HCT116 (cell line): ENCODE measurements at regions not wholly inside any gene's neighbourhood (a gene's known extent, or its start where the extent isn't known, plus 50 kb on each side); places are given as distances from the start of the nearest gene placed in this dataset.

Experiments
- ATAC-seq: fragments of 200-7000 bp; cut with Tn5 transposase; 2 replicates; pipeline ENCODE4 v1.9.1; 2020; ENCODE audit warnings: mild to moderate bottlenecking, moderate library complexity
- BruUV-seq: library from RNA; stranded (reverse); fragments of 400-500 nt; replicated peaks from 2 replicates; lab custom pipeline; 2021; lab: Mats Ljungman, UMichigan
- CTCF ChIA-PET: fragments of 300-600 bp; sonication (Branson Sonifier 250); formaldehyde crosslinking; loops from one replicate; lab custom pipeline; 2021; ENCODE audit warnings: antibody characterized with exemption; lab: Charles Lee
- POLR2A ChIA-PET: fragments of 300-600, 350-600 bp; sonication (Branson Sonifier 250); formaldehyde crosslinking; loops from one replicate; lab custom pipeline; 2021; ENCODE audit warnings: antibody characterized with exemption; lab: Charles Lee
- RAD21 ChIA-PET, 2 experiments: fragments of 300-600 bp; sonication (Branson Sonifier 250); formaldehyde crosslinking; loops; one replicate each; lab custom pipeline; 2023; ENCODE audit warnings: low total read pairs in 2 of 2; ENCODE audit not compliant: uncharacterized antibody in 2 of 2, unreplicated experiment in 2 of 2, low non-redundant PET in 1 of 2; lab: Charles Lee
- DNase-seq: peaks from one replicate; pipeline ENCODE4 v3.0.0-alpha.2; 2010; ENCODE audit warnings: low read depth, low spot score
- H2AFZ ChIP-seq: fragments of 200-600 bp; shearing (Covaris generic), sonication (generic); 2 replicates; pipeline ENCODE4 v1.6.1; 2017; ENCODE audit warnings: low read depth, mixed run types, mixed read lengths, antibody characterized with exemption, low read length; ENCODE audit not compliant: poor library complexity, severe bottlenecking
- H3K27ac ChIP-seq: 2 replicates; pipeline ENCODE4 v1.5.1; 2012; ENCODE audit warnings: low read depth, low read length
- H3K27me3 ChIP-seq: fragments of 200-600 bp; sonication (generic); 2 replicates; pipeline ENCODE4 v1.6.1; 2016; ENCODE audit warnings: mixed run types, low read length, mixed read lengths; ENCODE audit not compliant: insufficient read depth
- H3K36me3 ChIP-seq, 2 experiments: fragments of 200-500 bp in 1 of 2; fragments of 200-600 bp in 1 of 2; sonication (Bioruptor generic) in 1 of 2; sonication (generic) in 1 of 2; 2 replicates each; pipeline versions ENCODE4 v1.5.1 to v1.6.1; 2014 to 2016; ENCODE audit warnings: low read length in 2 of 2, inconsistent platforms in 1 of 2, mixed read lengths in 1 of 2, mixed run types in 1 of 2; ENCODE audit not compliant: insufficient read depth in 2 of 2, control insufficient read depth in 1 of 2
- H3K4me1 ChIP-seq, 2 experiments: fragments of 200-600 bp in 1 of 2; sonication (generic) in 1 of 2; 2 replicates each; pipeline versions ENCODE4 v1.5.1 to v1.6.1; 2012 to 2017; ENCODE audit warnings: low read length in 2 of 2, inconsistent platforms in 1 of 2, mild to moderate bottlenecking in 1 of 2, mixed read lengths in 1 of 2, mixed run types in 1 of 2, moderate library complexity in 1 of 2; ENCODE audit not compliant: insufficient read depth in 2 of 2, control insufficient read depth in 1 of 2
- H3K4me2 ChIP-seq: fragments of 200-600 bp; sonication (generic); 2 replicates; pipeline ENCODE4 v1.6.1; 2017; ENCODE audit warnings: mixed run types, low read length, mixed read lengths
- H3K4me3 ChIP-seq, 2 experiments: fragments of 200-600 bp in 1 of 2; sonication (generic) in 1 of 2; replicated peaks in 1 of 2; 2 replicates each; pipeline ENCODE4 v1.5.1; 2011 to 2016; ENCODE audit warnings: low read length in 2 of 2, control low read depth in 1 of 2, low read depth in 1 of 2, mild to moderate bottlenecking in 1 of 2, mixed read lengths in 1 of 2, mixed run types in 1 of 2
- H3K79me2 ChIP-seq: fragments of 200-600 bp; sonication (generic); 2 replicates; pipeline ENCODE4 v1.6.1; 2017; ENCODE audit warnings: mild to moderate bottlenecking, mixed run types, low read length, moderate library complexity, mixed read lengths; ENCODE audit not compliant: insufficient read depth
- H3K9ac ChIP-seq: fragments of 200-600 bp; sonication (generic); 2 replicates; pipeline ENCODE4 v1.6.1; 2016; ENCODE audit warnings: low read length, mixed read lengths
- H3K9me2 ChIP-seq: fragments of 200-600 bp; sonication (generic), shearing (Covaris generic); 2 replicates; pipeline ENCODE4 v1.6.1; 2017; ENCODE audit warnings: mixed run types, mild to moderate bottlenecking, moderate library complexity; ENCODE audit not compliant: insufficient read depth
- H3K9me3 ChIP-seq, 2 experiments: fragments of 200-500 bp in 1 of 2; fragments of 200-600 bp in 1 of 2; sonication (Bioruptor generic) in 1 of 2; sonication (generic) in 1 of 2; 2 replicates each; pipeline ENCODE4 v1.6.1; 2014 to 2017; ENCODE audit warnings: low read length in 2 of 2, mixed read lengths in 2 of 2, inconsistent platforms in 1 of 2, low read depth in 1 of 2, mild to moderate bottlenecking in 1 of 2, mixed run types in 1 of 2, moderate library complexity in 1 of 2; ENCODE audit not compliant: control insufficient read depth in 1 of 2, insufficient read depth in 1 of 2
- H4K20me1 ChIP-seq: fragments of 200-600 bp; sonication (generic), shearing (Covaris generic); 2 replicates; pipeline ENCODE4 v1.6.1; 2017; ENCODE audit warnings: mixed run types, mild to moderate bottlenecking, moderate library complexity; ENCODE audit not compliant: insufficient read depth
- ATF3 ChIP-seq: IDR thresholded peaks from 2 replicates; pipeline ENCODE4 v1.6.1; 2012
- CBX3 ChIP-seq: IDR thresholded peaks from 2 replicates; pipeline ENCODE4 v1.6.1; 2012; ENCODE audit warnings: low read depth
- EGR1 ChIP-seq: IDR thresholded peaks from 2 replicates; pipeline ENCODE4 v1.6.1; 2012; ENCODE audit warnings: low read depth
- ELF1 ChIP-seq: IDR thresholded peaks from 2 replicates; pipeline ENCODE4 v1.6.1; 2012; ENCODE audit warnings: low read depth, borderline replicate concordance
- EZH2phosphoT487 ChIP-seq: fragments of 200-600 bp; IDR thresholded peaks from 2 replicates; pipeline ENCODE4 v1.6.1; 2018; ENCODE audit warnings: antibody characterized with exemption, borderline replicate concordance
- JUND ChIP-seq: IDR thresholded peaks from 2 replicates; pipeline ENCODE4 v1.6.1; 2012
- MAX ChIP-seq: IDR thresholded peaks from 2 replicates; pipeline ENCODE4 v1.6.1; 2012
- POLR2A ChIP-seq: IDR thresholded peaks from 2 replicates; pipeline ENCODE4 v1.7.0; 2011; ENCODE audit warnings: borderline replicate concordance; ENCODE audit not compliant: insufficient read depth, insufficient read length; ENCODE audit errors: extremely low read depth
- POLR2AphosphoS5 ChIP-seq: IDR thresholded peaks from 2 replicates; pipeline ENCODE4 v1.6.1; 2011; ENCODE audit warnings: mild to moderate bottlenecking, low read depth, low read length, moderate library complexity
- REST ChIP-seq: IDR thresholded peaks from 2 replicates; pipeline ENCODE4 v1.6.1; 2012; ENCODE audit warnings: low read depth
- SP1 ChIP-seq: IDR thresholded peaks from 2 replicates; pipeline ENCODE4 v1.6.1; 2012; ENCODE audit warnings: low read depth
- ZFX ChIP-seq: fragments of 450-650 bp; IDR thresholded peaks from 2 replicates; pipeline ENCODE4 v1.6.1; 2017
- ZNF274 ChIP-seq: fragments of 200-500 bp; sonication (Bioruptor generic); IDR thresholded peaks from 2 replicates; pipeline ENCODE4 v1.6.1; 2014; ENCODE audit warnings: mild to moderate bottlenecking, low read depth, low read length, inconsistent platforms
- intact Hi-C: fragments of 100-400 bp; cut with micrococcal nuclease; formaldehyde crosslinking; loops from 2 replicates; pipeline ENCODE4 v1.10.0; 2022

DNA sequence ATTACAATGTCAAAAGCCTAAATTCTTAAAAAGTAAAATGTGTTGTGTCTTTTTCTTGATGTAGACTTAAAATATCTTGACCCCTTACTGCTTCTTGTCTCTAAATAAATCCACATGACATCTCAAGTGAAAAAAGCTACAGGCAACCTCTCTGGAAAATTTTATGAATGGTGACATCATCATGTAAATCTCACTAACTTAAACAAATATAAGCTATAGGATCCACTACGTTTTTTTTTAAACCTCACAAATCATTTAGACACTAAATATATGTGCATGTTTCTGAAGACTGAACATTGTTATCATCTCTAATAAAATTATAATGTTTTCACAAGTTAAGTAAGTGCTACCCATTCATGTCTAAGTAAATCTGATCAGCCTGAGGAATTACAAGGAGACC, 793.7 kb upstream of the PRR20A start:
- BruUV-seq: no TSS peak
- Histone ChIP-seq H3K4me2 (no peak overlapping the region), H3K4me1 (no peaks in the 10 kb centered on the region), H3K27me3 (no peaks in the 10 kb centered on the region), H2AFZ (no peak overlapping the region), H3K27ac (no peak overlapping the region), H3K36me3 (no peaks in the 10 kb centered on the region), H3K9me2 (no peaks in the 10 kb centered on the region), H3K4me3 (no peak overlapping the region), H3K9ac (no peak overlapping the region), H3K79me2 (no peaks in the 10 kb centered on the region), H3K9me3 (peaks cover 0 to 13% of the 10 kb centered on the region in 2 experiments; a peak in 2 of 4 replicates), H4K20me1 (no peaks in the 10 kb centered on the region)
- RAD21 ChIA-PET: no interaction called here
- intact Hi-C loops: no loop called here
- DNase-seq (no peak), ATAC-seq (no peak)
- CTCF ChIA-PET: no interaction called here
- no peak for TF ChIP-seq ZFX
- TF ChIP-seq MAX: no peak
- no peak for TF ChIP-seq EGR1
- no peak for TF ChIP-seq ZNF274
- POLR2A ChIA-PET: no interaction called here

- Histone ChIP-seq H3K4me1 (no peaks in the 10 kb centered on the region), H3K4me3 (no peak overlapping the region), H3K9ac (no peak overlapping the region), H3K4me2 (no peak overlapping the region), H3K27ac (no peak overlapping the region), H3K79me2 (no peaks in the 10 kb centered on the region), H4K20me1 (no peaks in the 10 kb centered on the region), H3K9me3 (peaks cover 0 to 19% of the 10 kb centered on the region in 2 experiments; a peak in 3 of 4 replicates), H3K27me3 (no peaks in the 10 kb centered on the region), H2AFZ (no peak overlapping the region), H3K9me2 (no peaks in the 10 kb centered on the region), H3K36me3 (no peaks in the 10 kb centered on the region)
- intact Hi-C loops: no loop called here
- TF ChIP-seq SP1 (no peak), EZH2phosphoT487 (no peak), ELF1 (no peak), POLR2AphosphoS5 (no peak), POLR2A (no peak), CBX3 (no peak), ZNF274 (no peak), ATF3 (no peak), REST (no peak), JUND (no peak)
- CTCF ChIA-PET: no interaction called here
- RAD21 ChIA-PET: no interaction called here
- BruUV-seq: no TSS peak
- POLR2A ChIA-PET: no interaction called here
- no peak for DNase-seq
- no peak for ATAC-seq
Measured at GRCh38 chr13:56349866-56350265, 790.9 kb upstream of the PRR20A start.
